HCT116 (cell line): ENCODE measurements at regions not wholly inside any gene's neighbourhood (a gene's known extent, or its start where the extent isn't known, plus 50 kb on each side); places are given as distances from the start of the nearest gene placed in this dataset.

Experiments
- EZH2 ChIP-seq: fragments of 200-600 bp; sonication (generic); IDR thresholded peaks from 2 replicates; pipeline ENCODE4 v1.6.1; 2017; ENCODE audit warnings: antibody characterized with exemption, mixed run types
- POLR2A ChIP-seq: IDR thresholded peaks from 2 replicates; pipeline ENCODE4 v1.7.0; 2011; ENCODE audit warnings: borderline replicate concordance; ENCODE audit not compliant: insufficient read depth, insufficient read length; ENCODE audit errors: extremely low read depth
- SIN3A ChIP-seq: IDR thresholded peaks from 2 replicates; pipeline ENCODE4 v1.6.1; 2012; ENCODE audit warnings: low read depth

DNA sequence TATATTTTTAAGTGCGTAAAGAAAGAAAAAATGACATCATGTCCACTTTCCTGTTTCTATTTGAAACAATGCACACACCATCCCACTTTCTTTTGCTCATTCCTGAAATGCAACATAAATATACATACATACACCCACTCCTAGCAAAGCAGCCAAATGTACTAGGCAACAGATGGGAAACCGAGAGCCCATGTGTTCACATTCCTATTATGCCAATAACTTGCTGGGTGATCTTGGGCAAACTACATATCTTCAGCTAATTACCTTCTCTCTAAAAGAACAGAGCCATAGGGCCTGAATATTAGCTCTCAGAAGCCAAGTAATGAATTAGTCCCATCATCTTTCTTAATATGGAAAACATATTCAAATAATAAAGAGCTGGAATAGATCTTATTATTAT lies 610.6 kb upstream of the ATXN8OS start:
- TF ChIP-seq POLR2A, result no peak
- TF ChIP-seq SIN3A, result no peak
- TF ChIP-seq EZH2, result no peak
